ENCODE measurements at regions not wholly inside any gene's neighbourhood (a gene's known extent, or its start where the extent isn't known, plus 50 kb on each side); places are given as distances from the start of the nearest gene placed in this dataset.
"Not testable (repeated sequence)": the region's sequence is repeated elsewhere in the genome, so short reads cannot be mapped to it uniquely, and the experiment has no call there.

DNA sequence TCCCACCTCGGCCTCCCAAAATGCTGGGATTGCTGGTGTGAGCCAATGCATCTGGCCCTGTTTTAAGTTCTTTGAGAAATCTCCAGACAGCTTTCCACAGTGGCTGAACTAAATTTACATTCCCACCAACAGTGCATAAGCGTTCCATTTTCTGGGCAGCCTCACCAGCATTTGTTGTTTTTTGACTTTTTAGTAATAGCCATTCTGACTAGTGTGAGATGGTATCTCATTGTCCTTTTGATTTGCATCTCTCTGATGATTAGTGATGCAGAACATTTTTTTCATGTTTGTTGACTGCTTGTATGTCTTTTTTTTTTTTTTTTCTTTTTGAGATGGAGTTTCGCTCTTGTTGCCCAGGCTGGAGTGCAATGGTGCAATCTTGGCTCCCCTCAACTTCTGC, 117.4 kb upstream of the TBX3 start:
- H3K9ac ChIP-seq (ENCODE audit: insufficient read depth in 1 of 2, low read depth in 2 of 2, low read length in 2 of 2); H3K79me2 ChIP-seq (ENCODE audit: control insufficient read depth, insufficient read depth, low read length); H2AFZ ChIP-seq (ENCODE audit: low read depth, low read length); ATAC-seq; H3K9me3 ChIP-seq (replicated peaks; ENCODE audit: control insufficient read depth, insufficient read depth, low read depth, low read length); H3K27ac ChIP-seq (ENCODE audit: extremely low read depth, low read depth, low read length); H3K4me3 ChIP-seq; H3K9me1 ChIP-seq (ENCODE audit: control insufficient read depth, insufficient read depth, low read length); POLR2A ChIA-PET; FAIRE-seq; intact Hi-C loops (cut with micrococcal nuclease); CTCF ChIA-PET (ENCODE audit: low intra/inter-chr PET ratio); H3K27me3 ChIP-seq (ENCODE audit: control insufficient read depth in 2 of 2, insufficient read depth in 2 of 2, low read length in 2 of 2); H3K36me3 ChIP-seq (ENCODE audit: control insufficient read depth, insufficient read depth, low read length); H3K4me1 ChIP-seq (replicated peaks in 1 of 2; ENCODE audit: control insufficient read depth in 2 of 2, insufficient read depth in 2 of 2, low read length in 2 of 2); H4K20me1 ChIP-seq (replicated peaks; ENCODE audit: control insufficient read depth, insufficient read depth, low read length); H3K4me2 ChIP-seq (ENCODE audit: insufficient read depth, low read length); BruUV-seq (replicated peaks); in situ Hi-C loops (cut with MboI); DNase-seq (ENCODE audit: extremely low read depth in 1 of 4, low spot score in 3 of 4): not testable (repeated sequence)
- 0% methylated on average over 2 of the region's 3 CpGs for WGBS (ENCODE audit: insufficient coverage, low coverage, missing lambda C conversion rate)

DNA sequence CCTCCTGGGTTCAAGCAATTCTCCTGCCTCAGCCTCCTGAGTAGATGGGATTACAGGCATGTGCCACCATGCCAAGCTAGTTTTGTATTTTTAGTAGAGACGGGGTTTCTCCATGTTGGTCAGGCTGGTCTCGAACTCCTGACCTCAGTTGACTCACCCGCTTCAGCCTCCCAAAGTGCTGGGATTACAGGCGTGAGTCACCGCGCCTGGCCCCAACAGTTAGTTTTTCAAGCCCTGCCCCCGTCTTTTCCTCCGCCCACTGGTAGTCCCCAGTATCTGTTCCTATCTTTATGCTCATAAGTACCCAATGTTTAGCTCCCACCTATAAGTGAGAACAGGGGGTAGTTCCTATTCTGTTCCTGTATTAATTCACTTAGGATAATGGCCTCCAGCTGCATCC, 116.6 kb upstream of the TBX3 start:
- ATAC-seq; BruUV-seq (replicated peaks); H3K4me3 ChIP-seq; H3K9ac ChIP-seq (ENCODE audit: insufficient read depth in 1 of 2, low read depth in 2 of 2, low read length in 2 of 2); CTCF ChIA-PET (ENCODE audit: low intra/inter-chr PET ratio); H3K9me1 ChIP-seq (ENCODE audit: control insufficient read depth, insufficient read depth, low read length); H3K36me3 ChIP-seq (ENCODE audit: control insufficient read depth, insufficient read depth, low read length); FAIRE-seq; in situ Hi-C loops (cut with MboI); H3K4me2 ChIP-seq (ENCODE audit: insufficient read depth, low read length); H3K9me3 ChIP-seq (replicated peaks; ENCODE audit: control insufficient read depth, insufficient read depth, low read depth, low read length); H2AFZ ChIP-seq (ENCODE audit: low read depth, low read length); intact Hi-C loops (cut with micrococcal nuclease); H4K20me1 ChIP-seq (replicated peaks; ENCODE audit: control insufficient read depth, insufficient read depth, low read length); H3K27me3 ChIP-seq (ENCODE audit: control insufficient read depth in 2 of 2, insufficient read depth in 2 of 2, low read length in 2 of 2); POLR2A ChIA-PET; H3K79me2 ChIP-seq (ENCODE audit: control insufficient read depth, insufficient read depth, low read length); H3K27ac ChIP-seq (ENCODE audit: extremely low read depth, low read depth, low read length); H3K4me1 ChIP-seq (replicated peaks in 1 of 2; ENCODE audit: control insufficient read depth in 2 of 2, insufficient read depth in 2 of 2, low read length in 2 of 2): not testable (repeated sequence)
- 0% methylated on average over 4 of the region's 8 CpGs for WGBS (ENCODE audit: insufficient coverage, low coverage, missing lambda C conversion rate)
- 0 out of 2 replicates have a peak, but pooled peaks have one; percentile 10 for TF ChIP-seq EGR1 (conservative IDR thresholded peaks at IDR 0.05)
- DNase-seq (ENCODE audit: extremely low read depth in 1 of 4, low spot score in 3 of 4): peak in 1 of 4 experiments; percentile 16

All from K562 (cell line).